ENCODE measurements at regions not wholly inside any gene's neighbourhood (a gene's known extent, or its start where the extent isn't known, plus 50 kb on each side); places are given as distances from the start of the nearest gene placed in this dataset.

DNA sequence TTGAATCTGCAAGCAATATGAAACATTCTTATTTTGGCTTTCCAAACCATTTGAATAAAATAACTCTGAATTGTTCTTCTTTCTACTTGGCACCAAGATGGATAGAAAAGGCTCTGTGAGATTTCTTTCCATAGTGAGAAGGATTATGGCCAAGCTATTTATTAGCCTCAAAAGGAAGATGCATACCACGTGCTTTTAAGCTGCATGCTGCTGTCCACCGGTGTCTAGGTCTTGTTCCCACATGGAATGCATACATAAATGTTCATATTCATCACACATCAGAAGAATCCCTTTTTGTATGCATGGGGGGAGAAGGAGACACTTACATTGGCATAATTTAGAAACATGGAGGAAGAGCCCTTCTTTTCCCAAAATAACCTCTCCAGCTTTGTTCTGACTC, 273.4 kb downstream of the FAM76B start:
- TF ChIP-seq TOX (CRISPR knock-in tag; IDR thresholded peaks at IDR 0.05; ENCODE audit: borderline replicate concordance) (no peak), ZC3H10 (CRISPR knock-in tag; IDR thresholded peaks at IDR 0.05) (no peak), ESRRG (CRISPR knock-in tag; IDR thresholded peaks at IDR 0.05) (no peak), BACH2 (CRISPR knock-in tag; IDR thresholded peaks at IDR 0.05; ENCODE audit: borderline replicate concordance) (no peak), GLIS3 (CRISPR knock-in tag; IDR thresholded peaks at IDR 0.05) (no peak), ARNTL (CRISPR knock-in tag; IDR thresholded peaks at IDR 0.05; ENCODE audit: borderline replicate concordance, low read depth) (no peak), ZNF8 (CRISPR knock-in tag; IDR thresholded peaks at IDR 0.05) (no peak)
- TF ChIP-seq, protein P1, sequence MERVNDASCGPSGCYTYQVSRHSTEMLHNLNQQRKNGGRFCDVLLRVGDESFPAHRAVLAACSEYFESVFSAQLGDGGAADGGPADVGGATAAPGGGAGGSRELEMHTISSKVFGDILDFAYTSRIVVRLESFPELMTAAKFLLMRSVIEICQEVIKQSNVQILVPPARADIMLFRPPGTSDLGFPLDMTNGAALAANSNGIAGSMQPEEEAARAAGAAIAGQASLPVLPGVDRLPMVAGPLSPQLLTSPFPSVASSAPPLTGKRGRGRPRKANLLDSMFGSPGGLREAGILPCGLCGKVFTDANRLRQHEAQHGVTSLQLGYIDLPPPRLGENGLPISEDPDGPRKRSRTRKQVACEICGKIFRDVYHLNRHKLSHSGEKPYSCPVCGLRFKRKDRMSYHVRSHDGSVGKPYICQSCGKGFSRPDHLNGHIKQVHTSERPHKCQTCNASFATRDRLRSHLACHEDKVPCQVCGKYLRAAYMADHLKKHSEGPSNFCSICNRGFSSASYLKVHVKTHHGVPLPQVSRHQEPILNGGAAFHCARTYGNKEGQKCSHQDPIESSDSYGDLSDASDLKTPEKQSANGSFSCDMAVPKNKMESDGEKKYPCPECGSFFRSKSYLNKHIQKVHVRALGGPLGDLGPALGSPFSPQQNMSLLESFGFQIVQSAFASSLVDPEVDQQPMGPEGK (CRISPR knock-in tag; IDR thresholded peaks at IDR 0.05; ENCODE audit: borderline replicate concordance), result no peak
- TF ChIP-seq, protein P2, sequence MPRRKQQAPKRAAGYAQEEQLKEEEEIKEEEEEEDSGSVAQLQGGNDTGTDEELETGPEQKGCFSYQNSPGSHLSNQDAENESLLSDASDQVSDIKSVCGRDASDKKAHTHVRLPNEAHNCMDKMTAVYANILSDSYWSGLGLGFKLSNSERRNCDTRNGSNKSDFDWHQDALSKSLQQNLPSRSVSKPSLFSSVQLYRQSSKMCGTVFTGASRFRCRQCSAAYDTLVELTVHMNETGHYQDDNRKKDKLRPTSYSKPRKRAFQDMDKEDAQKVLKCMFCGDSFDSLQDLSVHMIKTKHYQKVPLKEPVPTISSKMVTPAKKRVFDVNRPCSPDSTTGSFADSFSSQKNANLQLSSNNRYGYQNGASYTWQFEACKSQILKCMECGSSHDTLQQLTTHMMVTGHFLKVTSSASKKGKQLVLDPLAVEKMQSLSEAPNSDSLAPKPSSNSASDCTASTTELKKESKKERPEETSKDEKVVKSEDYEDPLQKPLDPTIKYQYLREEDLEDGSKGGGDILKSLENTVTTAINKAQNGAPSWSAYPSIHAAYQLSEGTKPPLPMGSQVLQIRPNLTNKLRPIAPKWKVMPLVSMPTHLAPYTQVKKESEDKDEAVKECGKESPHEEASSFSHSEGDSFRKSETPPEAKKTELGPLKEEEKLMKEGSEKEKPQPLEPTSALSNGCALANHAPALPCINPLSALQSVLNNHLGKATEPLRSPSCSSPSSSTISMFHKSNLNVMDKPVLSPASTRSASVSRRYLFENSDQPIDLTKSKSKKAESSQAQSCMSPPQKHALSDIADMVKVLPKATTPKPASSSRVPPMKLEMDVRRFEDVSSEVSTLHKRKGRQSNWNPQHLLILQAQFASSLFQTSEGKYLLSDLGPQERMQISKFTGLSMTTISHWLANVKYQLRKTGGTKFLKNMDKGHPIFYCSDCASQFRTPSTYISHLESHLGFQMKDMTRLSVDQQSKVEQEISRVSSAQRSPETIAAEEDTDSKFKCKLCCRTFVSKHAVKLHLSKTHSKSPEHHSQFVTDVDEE (CRISPR knock-in tag; IDR thresholded peaks at IDR 0.05), result no peak

DNA sequence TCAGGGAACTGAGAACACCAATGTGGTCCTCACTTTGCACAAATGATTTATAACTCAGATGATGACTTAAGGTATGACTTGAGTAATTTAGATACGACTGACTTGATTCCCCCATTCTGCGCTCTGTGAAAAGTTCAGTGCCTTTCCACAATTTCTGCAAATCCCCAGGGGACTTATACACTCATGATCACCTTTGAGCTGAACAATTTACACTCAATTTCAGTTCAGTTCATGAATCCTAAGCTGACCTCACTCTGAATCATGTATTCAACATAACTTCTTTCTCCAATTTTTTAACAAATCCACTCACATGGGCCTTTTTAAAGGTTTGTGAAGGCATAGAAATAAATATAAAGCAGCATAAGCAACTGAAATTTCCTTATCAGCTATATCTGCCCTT, 274.2 kb downstream of the FAM76B start:
- ATAC-seq, result no peak
- TF ChIP-seq ZNF70 (CRISPR knock-in tag; IDR thresholded peaks at IDR 0.05), result no peak
- TF ChIP-seq BACH2 (CRISPR knock-in tag; IDR thresholded peaks at IDR 0.05; ENCODE audit: borderline replicate concordance), result no peak
- TF ChIP-seq RARB (CRISPR knock-in tag; IDR thresholded peaks at IDR 0.05), result no peak
- TF ChIP-seq, protein P3, sequence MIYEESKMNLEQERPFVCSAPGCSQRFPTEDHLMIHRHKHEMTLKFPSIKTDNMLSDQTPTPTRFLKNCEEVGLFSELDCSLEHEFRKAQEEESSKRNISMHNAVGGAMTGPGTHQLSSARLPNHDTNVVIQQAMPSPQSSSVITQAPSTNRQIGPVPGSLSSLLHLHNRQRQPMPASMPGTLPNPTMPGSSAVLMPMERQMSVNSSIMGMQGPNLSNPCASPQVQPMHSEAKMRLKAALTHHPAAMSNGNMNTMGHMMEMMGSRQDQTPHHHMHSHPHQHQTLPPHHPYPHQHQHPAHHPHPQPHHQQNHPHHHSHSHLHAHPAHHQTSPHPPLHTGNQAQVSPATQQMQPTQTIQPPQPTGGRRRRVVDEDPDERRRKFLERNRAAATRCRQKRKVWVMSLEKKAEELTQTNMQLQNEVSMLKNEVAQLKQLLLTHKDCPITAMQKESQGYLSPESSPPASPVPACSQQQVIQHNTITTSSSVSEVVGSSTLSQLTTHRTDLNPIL (CRISPR knock-in tag; IDR thresholded peaks at IDR 0.05; ENCODE audit: low read depth), result no peak
- TF ChIP-seq, protein P4, sequence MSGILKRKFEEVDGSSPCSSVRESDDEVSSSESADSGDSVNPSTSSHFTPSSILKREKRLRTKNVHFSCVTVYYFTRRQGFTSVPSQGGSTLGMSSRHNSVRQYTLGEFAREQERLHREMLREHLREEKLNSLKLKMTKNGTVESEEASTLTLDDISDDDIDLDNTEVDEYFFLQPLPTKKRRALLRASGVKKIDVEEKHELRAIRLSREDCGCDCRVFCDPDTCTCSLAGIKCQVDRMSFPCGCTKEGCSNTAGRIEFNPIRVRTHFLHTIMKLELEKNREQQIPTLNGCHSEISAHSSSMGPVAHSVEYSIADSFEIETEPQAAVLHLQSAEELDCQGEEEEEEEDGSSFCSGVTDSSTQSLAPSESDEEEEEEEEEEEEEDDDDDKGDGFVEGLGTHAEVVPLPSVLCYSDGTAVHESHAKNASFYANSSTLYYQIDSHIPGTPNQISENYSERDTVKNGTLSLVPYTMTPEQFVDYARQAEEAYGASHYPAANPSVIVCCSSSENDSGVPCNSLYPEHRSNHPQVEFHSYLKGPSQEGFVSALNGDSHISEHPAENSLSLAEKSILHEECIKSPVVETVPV (CRISPR knock-in tag; IDR thresholded peaks at IDR 0.05), result no peak
- TF ChIP-seq, protein P1 (CRISPR knock-in tag; IDR thresholded peaks at IDR 0.05; ENCODE audit: borderline replicate concordance), result no peak
- TF ChIP-seq ESRRG (CRISPR knock-in tag; IDR thresholded peaks at IDR 0.05), result no peak
- TF ChIP-seq, protein P2 (CRISPR knock-in tag; IDR thresholded peaks at IDR 0.05), result no peak
- no peak for TF ChIP-seq ISL1 (CRISPR knock-in tag; IDR thresholded peaks at IDR 0.05)
- no peak for TF ChIP-seq ARNTL (CRISPR knock-in tag; IDR thresholded peaks at IDR 0.05; ENCODE audit: borderline replicate concordance, low read depth)

More for the DNA sequence above, 273.4 kb downstream of the FAM76B start:
- ATAC-seq, result no peak

DNA sequence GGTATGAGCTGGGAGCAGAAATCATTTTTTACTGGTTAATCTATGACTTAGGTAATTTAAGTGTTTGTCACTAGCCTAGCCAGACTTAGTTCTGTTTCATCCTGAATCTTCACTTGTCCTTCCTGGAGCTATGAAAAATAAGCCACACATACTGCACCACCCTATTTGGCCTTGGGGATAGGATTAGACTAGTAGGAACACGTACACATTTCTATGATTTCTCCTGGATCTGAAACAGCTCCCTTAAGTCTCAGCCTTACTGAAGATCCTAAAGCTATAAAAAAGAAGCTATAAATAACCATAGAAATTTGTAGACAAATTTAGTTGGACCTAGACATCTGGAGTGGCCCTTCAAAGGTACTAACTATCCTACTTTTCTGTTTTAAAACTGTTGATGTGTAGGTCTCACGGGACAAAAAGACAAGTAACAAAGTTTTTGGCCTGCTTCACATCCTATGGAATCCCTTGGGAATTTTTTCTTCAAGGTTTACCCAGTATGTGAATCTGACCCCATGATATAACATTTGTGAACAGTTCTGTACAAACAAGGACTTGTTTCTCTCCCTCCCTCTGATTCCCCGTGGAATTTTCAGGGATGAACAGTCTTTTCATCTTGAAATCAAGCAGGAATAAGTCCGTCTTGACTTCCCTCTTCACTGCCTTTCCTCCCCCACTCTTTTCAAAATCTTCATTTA, 275.0 kb downstream of the FAM76B start:
- TF ChIP-seq OSR1 (CRISPR knock-in tag; IDR thresholded peaks at IDR 0.05), result no peak
- no peak for TF ChIP-seq ARNTL (CRISPR knock-in tag; IDR thresholded peaks at IDR 0.05; ENCODE audit: borderline replicate concordance, low read depth)
- TF ChIP-seq, protein P4 (CRISPR knock-in tag; IDR thresholded peaks at IDR 0.05), result no peak
- TF ChIP-seq, protein P5, sequence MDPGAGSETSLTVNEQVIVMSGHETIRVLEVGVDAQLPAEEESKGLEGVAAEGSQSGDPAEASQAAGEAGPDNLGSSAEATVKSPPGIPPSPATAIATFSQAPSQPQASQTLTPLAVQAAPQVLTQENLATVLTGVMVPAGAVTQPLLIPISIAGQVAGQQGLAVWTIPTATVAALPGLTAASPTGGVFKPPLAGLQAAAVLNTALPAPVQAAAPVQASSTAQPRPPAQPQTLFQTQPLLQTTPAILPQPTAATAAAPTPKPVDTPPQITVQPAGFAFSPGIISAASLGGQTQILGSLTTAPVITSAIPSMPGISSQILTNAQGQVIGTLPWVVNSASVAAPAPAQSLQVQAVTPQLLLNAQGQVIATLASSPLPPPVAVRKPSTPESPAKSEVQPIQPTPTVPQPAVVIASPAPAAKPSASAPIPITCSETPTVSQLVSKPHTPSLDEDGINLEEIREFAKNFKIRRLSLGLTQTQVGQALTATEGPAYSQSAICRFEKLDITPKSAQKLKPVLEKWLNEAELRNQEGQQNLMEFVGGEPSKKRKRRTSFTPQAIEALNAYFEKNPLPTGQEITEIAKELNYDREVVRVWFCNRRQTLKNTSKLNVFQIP (CRISPR knock-in tag; IDR thresholded peaks at IDR 0.05; ENCODE audit: borderline replicate concordance, low read depth), result no peak
- no peak for TF ChIP-seq PPARA (CRISPR knock-in tag; IDR thresholded peaks at IDR 0.05; ENCODE audit: borderline replicate concordance)
- no peak for TF ChIP-seq CSDC2 (CRISPR knock-in tag; IDR thresholded peaks at IDR 0.05)
- no peak for TF ChIP-seq ZFP3 (CRISPR knock-in tag; IDR thresholded peaks at IDR 0.05)
- TF ChIP-seq TOX (CRISPR knock-in tag; IDR thresholded peaks at IDR 0.05; ENCODE audit: borderline replicate concordance), result no peak
- TF ChIP-seq ESRRG (CRISPR knock-in tag; IDR thresholded peaks at IDR 0.05), result no peak
- no peak for TF ChIP-seq ZFP30 (CRISPR knock-in tag; IDR thresholded peaks at IDR 0.05)
- ATAC-seq, result no peak

Data from SK-N-SH treated with all-trans-retinoic acid at 6 μM for 48 hours (cell line).